CD4-positive, alpha-beta T cell treated with Interleukin-21 for 1 hour (primary cell): ENCODE measurements at regions not wholly inside any gene's neighbourhood (a gene's known extent, or its start where the extent isn't known, plus 50 kb on each side); places are given as distances from the start of the nearest gene placed in this dataset.

ENCODE experiments used
- DNase-seq: peaks from one replicate; pipeline ENCODE4 v3.0.0-alpha.2; 2020

DNA sequence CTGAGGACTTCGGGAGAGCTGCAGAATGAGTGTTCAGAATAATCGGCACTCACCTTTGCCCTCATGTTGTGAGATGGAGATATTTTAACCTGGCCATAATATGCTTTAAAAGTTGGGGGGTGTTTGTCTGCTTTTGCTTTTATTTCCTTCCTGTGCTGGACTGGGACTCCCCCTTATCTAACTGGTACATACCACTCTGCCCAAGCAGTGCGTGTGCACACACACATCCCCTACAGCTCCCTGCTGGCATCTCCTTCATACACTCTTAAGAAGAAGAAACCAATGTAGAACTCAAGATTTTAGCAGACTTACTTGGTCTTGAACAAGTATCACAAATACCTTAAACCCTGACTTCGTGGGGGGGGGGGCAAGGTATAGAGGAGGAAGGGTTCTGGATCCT is 146.2 kb upstream of the DMRT1 start:
- no peak for DNase-seq

DNA sequence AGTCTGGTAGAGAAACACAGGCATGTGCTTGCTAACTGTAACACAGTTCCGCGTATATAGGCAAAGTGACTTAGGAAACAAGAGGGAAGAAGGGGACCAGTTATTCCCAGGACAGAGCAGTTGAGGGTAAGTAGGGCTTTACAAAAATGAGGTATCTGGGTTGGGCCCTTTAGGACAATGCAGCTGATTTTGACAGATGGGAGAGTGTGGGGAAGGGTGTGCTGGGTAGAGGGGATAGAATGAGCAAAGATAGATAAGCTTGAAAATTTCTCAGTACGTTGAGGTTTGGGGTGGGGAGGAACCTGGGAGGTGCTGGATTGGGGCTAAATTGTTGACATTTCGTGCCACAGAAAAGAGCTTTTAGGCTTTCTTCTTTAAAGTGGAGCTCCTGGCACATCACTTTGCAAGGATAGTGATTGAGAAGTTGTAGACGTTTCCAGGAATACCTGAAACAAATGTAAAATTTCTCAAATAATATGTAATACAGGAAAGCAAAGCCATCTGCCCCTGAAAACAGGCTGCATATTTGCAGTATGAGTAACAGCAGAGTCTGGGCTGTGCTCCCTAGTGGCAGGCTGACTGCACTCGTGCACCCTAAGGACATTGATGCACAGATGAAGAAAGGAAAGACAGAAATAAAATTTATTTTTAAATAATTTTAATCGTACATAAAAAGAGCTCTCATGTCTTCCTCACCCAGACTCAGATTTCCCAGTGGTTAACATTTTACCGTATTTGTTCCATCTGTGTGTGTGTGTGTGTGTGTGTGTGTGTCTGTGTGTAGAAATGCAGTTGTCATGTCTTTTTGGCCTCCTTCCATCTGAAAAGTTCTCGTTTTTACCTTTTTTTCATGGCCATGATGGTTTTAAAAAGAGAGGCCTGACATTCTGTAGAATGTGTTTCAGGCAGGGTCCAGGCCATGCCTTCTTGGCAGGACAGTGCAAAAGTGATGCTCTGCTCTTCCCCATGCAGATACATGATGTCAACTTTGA is 144.9 kb upstream of the DMRT1 start:
- DNase-seq: no peak

DNA sequence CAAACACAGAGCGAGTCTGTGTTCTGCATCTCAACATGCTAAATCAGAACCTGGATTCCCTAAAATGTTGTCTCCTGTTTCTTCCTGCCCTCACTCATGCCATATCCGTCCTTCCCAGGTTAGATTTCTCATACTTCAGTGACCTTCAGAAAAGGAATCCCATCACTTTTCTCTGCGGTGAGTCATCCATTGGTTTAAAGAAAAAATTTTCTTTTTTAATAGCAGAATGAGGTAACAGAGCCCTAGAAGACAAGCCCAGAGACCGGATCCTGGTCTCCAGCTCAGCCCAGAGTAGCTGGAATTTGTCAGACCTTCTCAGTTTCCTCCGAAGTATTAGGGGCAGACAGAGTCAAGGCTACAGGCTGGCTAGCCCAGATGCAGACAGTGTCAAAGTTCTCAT is 143.2 kb upstream of the DMRT1 start:
- no peak for DNase-seq

DNA sequence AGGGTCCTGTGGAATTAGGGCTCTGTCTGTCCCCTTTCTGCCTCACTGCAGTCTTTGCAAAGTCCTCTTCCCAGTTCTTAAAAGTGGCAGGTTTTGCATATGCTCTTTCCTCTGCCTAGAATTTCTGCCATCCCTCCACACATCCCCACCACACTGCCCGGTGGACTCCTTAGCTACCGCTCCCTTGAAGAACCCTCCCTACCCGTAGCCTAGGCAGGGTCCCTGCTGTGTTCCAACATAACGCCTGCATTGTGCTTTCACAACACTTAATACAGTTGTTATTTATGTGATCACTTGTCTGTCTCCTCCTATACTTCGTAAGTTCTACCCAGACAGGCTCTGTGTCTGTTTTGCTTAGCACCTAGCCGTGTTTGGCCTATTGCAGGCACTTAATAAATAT is 142.5 kb upstream of the DMRT1 start:
- no peak for DNase-seq

DNA sequence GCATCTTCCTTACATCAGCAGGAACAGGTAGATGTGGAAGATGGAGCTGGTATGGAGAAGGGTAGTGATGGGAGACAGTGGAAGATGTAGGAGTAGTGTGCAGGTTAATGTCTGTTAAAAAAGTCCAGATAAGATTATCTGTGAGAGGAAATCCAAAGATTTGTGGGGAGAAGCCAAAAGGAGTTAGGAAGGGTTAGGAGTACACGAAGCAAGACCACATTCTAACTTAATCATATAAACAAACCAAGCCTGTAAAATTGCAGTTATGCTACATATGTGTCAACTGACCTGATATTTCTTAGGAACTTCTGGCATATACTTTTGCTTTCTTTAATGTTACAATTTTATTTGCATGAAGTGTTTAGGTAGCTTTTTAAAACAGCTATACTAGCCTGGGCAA is 142.1 kb upstream of the DMRT1 start:
- no peak for DNase-seq

DNA sequence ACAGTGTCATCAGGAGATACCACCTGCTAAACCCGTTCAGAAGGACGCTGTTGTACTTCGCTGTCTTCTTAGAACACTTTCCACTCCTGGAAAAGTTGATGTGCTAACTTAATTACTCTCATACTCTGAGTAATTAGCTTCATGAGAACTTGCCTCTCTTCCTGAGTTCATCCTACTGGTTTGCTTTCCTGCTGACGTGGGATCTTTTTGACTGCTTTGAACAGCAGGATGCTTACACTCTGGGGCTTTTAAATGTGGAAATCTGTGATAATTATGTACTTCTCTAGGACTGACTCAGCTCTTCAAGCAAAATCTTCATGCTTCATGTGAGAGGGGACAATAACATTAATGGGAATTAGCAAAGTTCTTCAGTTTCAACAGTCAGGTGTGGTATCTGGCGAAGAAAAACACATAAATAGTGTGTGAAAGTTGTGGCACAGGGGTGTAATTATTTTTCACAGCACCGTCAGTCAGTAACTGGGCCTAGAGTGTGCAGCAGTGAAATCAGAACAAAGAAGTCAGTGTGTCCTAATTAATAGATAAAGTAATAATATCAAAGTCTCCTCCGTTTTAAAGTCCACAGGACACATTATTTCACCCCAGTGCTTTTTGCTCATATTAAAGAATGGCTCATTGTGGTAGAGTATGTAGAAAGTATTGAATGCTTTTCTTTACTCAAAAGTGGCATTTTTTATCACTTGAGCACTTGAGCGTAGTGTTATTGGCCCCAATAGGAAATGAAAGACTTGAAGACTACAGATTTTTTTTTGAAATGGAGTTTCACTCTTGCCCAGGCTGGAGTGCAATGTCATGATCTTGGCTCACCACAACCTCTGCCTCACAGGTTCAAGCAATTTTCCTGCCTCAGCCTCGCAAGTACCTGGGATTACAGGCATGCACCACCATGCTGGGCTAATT is 140.9 kb upstream of the DMRT1 start:
- no peak for DNase-seq

DNA sequence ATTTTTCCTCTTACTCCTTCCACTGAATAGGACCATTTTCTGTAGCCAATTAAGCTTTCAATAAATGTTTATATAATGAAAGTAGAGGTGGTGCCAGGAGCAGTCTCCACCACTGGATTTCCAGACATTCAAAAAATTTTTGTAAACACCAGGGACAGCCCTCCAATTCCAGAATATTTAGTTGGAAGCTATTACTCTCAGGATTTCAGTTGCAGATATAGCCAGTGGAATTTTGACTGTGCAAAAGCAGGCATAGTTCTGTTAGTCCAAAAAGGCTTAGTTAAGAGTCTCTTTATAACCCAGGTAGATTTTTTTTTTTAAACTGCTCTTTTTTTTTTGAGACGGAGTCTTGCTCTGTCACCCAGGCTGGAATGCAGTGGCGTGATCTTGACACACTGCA is 138.1 kb upstream of the DMRT1 start:
- DNase-seq: no peak

DNA sequence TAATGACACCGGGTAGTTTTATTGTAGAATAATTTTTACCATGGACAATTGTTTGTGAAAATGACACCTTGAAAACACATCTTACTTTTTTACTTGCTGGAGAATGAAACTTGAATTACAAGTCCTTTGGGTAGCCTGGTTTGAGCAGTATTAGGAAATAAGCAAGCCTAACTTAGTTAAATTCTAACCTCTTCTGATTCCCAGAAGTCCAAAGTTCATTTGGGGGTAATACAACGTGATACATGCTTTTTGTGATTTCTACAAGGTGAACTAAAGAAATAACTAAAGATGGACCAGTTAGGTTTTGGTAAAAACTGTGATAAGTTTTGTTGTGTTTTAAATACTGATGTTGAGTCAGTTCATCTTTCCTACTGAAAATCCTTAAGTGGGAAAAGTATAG is 135.4 kb upstream of the DMRT1 start:
- no peak for DNase-seq

DNA sequence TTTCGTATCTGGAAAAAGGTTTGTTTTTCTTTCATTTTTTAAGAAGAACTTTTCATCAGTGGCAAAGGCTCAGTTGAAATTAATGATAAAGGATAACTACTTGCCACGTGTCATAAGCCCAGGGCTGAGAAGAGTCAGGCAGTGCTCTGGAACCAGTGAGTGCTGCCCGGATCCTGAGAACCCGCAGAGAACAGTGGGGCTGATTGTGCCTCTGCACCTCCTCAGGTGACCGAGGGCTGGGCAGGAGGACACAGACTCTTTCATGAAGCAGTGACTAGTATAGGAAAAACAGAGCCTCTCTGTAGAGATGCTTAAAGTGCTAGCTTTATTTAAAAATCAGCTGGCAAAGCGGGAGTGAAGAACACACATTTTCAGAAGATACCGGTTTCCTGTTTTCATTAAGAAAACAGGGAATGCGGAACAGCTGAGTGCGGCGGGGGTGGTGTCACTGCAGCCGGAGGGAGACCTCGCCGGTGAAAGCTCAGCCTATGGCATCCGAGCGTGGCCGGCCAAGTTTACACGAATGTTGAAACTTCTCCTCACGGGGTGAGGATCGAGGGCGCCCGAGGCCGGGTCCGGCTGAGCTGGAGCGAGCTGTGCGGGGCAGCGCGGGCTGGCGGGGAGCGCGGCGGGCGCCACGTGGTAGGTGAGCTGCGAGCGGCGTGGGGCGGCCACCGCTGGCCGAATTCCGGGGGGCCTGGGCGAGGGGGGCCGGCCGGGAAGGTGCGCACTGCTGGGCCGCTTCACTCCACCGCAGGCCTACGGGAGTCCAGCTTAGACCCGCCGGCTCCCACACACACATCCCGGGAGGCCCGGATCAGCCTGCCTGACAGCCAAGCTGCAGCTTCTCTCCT is 134.7 kb upstream of the DMRT1 start:
- no peak for DNase-seq

DNA sequence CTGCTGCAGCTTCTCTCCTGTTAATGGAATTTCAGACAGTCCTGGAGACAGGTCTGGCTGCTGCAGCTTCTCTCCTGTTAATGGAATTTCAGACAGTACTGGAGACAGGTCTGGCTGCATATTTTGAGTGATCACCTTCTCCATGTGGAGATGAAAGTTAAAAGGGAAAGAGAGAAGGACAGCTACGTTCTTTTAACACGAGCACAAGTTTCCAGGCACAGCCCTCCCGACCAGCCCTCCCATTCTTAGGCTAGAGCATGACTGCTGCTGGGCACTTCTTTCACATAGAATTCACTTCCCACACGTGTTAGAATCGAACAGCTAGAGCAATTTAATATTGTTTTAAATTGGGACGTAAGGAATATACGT is 133.3 kb upstream of the DMRT1 start:
- DNase-seq: no peak

DNA sequence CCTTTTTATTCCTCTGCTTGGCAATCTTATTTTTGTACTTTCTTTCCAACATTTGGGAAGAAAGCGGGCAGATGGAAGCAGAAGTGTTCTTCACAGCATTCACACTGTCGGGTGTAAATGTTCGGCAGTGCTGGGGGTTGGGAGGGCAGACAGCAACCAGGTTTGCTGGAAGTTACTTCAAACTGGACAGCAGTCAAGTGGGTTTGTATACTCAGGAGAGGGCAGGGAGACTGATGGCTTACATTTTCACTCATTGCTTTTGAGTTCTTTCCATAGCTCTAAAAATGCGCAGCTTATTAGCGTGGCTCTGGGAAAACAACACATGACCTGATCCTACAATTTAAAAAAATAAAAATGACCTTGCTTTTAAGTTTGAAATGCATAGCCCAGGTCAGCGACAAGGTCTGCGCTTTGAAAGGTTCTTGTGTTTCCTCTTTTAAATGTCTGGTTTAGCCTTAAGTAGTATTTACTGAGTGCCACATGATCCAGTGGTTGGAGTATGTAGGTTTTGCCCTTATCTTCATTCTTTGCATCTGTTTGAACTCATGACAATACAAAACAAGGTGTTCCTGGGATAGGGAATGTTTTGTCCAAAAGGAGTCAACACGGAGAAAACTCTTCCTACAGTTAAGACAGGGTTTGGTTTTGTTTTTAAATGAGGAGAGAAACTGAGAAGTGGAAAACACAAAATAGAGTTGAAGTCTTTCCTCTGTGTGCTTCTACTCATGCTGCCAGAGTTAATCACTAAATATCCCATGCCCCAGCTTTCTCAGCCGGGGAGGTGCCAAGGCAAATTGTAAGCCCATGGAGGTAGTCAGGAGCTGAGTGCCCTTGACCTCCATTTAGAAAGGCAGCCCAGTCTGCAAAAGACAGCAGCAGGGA is 132.7 kb upstream of the DMRT1 start:
- DNase-seq: no peak

DNA sequence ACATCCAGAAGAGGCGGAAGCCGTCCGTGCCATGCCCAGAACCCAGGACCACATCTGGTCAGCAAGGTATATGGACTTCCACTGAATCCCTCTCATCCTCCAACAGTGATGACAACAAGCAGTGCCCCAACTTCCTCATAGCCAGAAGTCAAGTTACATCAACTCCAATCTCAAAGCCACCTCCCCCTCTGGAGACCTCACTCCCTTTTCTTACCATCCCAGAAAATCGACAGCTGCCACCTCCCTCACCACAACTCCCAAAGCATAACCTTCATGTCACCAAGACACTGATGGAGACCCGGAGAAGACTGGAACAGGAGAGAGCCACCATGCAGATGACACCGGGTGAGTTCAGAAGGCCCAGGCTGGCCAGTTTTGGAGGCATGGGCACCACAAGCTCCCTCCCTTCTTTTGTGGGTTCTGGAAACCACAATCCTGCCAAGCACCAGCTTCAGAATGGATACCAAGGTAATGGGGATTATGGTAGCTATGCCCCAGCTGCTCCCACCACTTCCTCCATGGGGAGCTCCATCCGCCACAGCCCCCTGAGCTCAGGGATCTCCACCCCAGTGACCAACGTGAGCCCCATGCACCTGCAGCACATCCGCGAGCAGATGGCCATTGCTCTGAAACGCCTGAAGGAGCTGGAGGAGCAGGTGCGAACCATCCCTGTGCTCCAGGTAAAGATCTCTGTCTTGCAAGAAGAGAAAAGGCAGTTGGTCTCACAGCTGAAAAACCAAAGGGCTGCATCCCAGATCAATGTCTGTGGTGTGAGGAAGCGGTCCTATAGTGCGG is 130.3 kb upstream of the DMRT1 start:
- no peak for DNase-seq

DNA sequence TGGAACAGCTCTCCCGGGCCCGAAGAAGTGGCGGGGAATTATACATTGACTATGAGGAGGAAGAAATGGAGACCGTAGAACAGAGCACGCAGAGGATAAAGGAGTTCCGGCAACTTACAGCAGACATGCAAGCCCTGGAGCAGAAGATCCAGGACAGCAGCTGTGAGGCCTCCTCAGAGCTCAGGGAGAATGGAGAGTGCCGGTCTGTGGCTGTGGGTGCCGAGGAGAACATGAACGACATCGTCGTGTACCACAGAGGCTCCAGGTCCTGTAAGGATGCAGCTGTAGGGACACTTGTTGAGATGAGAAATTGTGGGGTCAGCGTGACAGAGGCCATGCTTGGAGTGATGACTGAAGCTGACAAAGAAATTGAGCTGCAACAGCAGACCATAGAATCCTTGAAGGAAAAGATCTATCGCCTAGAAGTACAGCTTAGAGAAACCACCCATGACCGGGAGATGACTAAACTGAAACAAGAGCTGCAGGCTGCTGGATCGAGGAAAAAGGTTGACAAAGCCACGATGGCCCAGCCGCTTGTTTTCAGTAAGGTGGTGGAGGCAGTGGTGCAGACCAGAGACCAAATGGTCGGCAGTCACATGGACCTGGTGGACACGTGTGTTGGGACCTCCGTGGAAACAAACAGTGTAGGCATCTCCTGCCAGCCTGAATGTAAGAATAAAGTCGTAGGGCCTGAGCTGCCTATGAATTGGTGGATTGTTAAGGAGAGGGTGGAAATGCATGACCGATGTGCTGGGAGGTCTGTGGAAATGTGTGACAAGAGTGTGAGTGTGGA is 129.5 kb upstream of the DMRT1 start:
- no peak for DNase-seq

DNA sequence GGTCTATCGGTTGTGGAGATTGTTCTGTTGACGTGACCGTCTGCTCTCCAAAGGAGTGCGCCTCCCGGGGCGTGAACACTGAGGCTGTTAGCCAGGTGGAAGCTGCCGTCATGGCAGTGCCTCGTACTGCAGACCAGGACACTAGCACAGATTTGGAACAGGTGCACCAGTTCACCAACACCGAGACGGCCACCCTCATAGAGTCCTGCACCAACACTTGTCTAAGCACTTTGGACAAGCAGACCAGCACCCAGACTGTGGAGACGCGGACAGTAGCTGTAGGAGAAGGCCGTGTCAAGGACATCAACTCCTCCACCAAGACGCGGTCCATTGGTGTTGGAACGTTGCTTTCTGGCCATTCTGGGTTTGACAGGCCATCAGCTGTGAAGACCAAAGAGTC is 128.9 kb upstream of the DMRT1 start:
- DNase-seq: no peak

DNA sequence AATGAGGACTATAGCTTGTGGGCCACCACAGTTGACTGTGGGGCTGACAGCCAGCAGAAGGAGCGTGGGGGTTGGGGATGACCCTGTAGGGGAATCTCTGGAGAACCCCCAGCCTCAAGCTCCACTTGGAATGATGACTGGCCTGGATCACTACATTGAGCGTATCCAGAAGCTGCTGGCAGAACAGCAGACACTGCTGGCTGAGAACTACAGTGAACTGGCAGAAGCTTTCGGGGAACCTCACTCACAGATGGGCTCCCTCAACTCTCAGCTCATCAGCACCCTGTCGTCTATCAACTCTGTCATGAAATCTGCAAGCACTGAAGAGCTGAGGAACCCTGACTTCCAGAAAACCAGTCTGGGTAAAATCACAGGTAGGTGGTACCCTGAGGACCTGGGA is 128.4 kb upstream of the DMRT1 start:
- DNase-seq: no peak

DNA sequence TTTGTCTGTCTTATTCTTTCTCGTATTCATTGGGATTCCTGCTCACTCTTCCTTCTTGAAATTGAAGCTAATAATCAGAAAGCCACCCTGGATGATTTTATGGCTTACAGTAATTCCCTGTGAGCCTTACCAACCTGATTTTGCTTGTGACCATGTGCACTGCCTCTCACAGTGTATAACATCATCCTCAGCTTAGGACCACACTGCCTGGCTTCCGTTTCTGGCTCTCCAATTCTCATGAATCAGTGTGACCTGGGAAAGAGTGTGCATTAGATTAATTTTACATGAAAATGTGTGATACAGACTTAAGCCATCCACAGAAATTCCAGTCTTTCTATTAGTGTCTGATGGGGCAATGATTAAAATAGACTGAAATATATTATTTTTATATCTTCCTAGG is 126.8 kb upstream of the DMRT1 start:
- no peak for DNase-seq

DNA sequence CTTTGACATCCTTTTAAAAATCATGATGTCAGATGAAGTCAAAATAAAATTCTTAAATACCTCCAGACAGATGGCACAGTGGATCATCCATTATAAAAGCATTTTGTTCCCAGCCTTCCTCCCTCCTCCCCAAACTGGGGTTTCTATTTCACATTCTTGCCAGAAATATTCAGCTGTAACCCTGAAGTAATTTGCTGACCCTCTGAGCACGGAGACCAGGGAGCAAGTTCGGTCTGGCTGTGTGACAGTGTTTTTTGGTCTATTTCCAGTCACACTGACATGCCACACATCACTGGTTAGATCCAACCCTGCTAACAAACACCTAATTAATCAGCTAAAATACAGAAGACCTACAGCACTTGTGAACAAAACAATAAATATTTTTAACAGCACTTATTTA is 126.2 kb upstream of the DMRT1 start:
- no peak for DNase-seq

DNA sequence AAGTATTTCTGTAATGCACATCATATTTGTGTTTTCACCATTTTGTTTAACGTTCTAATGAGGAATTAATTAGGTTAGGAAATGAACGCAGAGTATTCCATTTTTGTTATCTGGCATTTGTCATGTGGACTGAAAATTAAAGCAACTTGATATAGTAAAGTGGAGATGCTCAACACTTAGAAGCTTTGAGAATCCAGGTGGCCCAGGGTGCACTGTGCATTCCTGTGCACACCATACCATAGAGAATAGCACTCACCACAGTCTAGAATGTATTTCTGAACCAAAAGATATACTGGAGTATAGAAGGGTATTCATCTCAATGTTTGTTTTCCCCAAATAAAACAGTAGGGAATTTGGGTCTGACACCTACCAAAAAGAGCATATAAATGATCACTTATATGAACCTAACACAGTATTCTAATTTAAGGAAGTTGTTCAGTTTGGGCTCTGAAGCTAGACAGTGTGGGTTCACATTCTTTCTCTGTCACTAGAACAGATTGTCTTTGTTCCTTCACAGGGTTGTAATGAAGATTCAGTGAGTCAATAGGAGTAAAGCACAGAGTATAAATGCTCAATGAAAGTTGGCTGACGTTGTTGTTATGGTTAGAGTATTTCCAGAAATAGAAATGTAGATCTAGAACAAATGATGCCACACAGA is 125.6 kb upstream of the DMRT1 start:
- DNase-seq: no peak

DNA sequence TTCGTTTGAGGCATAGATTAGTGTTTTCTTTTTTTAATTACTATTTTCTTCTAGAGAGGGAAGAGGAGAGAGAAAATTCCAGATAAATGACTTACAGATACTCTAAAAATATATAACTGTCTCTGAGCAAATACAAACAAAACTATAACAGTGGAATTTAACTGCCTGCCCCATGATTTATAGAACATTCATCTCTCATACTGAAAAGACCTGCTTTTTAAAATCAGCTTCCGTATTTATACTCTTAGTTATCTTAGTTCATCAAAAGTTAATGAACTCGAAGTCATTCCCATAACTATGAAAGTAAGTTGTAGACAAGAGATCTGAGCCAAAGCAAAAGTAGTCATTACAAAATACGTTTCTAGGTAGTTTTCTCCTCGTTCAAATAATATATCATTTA is 123.8 kb upstream of the DMRT1 start:
- no peak for DNase-seq
